HUES48 (cell line): ENCODE measurements at regions not wholly inside any gene's neighbourhood (a gene's known extent, or its start where the extent isn't known, plus 50 kb on each side); places are given as distances from the start of the nearest gene placed in this dataset.

Experiments used
- H3K27ac ChIP-seq: one replicate; pipeline ENCODE4 v1.7.0; 2013; ENCODE audit warnings: low read depth, low read length, inconsistent platforms
- H3K27me3 ChIP-seq: 2 replicates; pipeline ENCODE4 v1.6.1; 2013; ENCODE audit warnings: mild to moderate bottlenecking, low read length; ENCODE audit not compliant: control insufficient read depth, insufficient read depth
- H3K36me3 ChIP-seq: 2 replicates; pipeline ENCODE4 v1.6.1; 2013; ENCODE audit warnings: low read length; ENCODE audit not compliant: control insufficient read depth, insufficient read depth
- H3K4me1 ChIP-seq: 2 replicates; pipeline ENCODE4 v1.6.1; 2013; ENCODE audit warnings: mild to moderate bottlenecking, low read length; ENCODE audit not compliant: control insufficient read depth, insufficient read depth
- H3K4me3 ChIP-seq: 2 replicates; pipeline ENCODE4 v1.5.1; 2013; ENCODE audit warnings: mild to moderate bottlenecking, low read depth, low read length
- H3K9ac ChIP-seq: 2 replicates; pipeline ENCODE4 v1.6.1; 2013; ENCODE audit warnings: mild to moderate bottlenecking, low read depth, low read length, moderate library complexity
- H3K9me3 ChIP-seq: 2 replicates; pipeline ENCODE4 v1.6.1; 2013; ENCODE audit warnings: low read length; ENCODE audit not compliant: control insufficient read depth, insufficient read depth

GRCh38 chr4:108527723-108528122 is 92.7 kb upstream of the RPL34 start:
- H3K9me3 ChIP-seq: no peaks in the 10 kb centered on the region
- H3K9ac ChIP-seq: no peak overlapping the region
- no peaks in the 10 kb centered on the region for H3K27me3 ChIP-seq
- no peak overlapping the region for H3K4me3 ChIP-seq
- no peak overlapping the region for H3K27ac ChIP-seq
- no peaks in the 10 kb centered on the region for H3K36me3 ChIP-seq
- peaks cover 3% of the 10 kb centered on the region; the same call in 1 of the 2 replicates for H3K4me1 ChIP-seq

GRCh38 chr4:108520807-108521206 is 99.6 kb upstream of the RPL34 start:
- Histone ChIP-seq H3K36me3 (no peaks in the 10 kb centered on the region), H3K27ac (no peak overlapping the region), H3K27me3 (no peaks in the 10 kb centered on the region), H3K4me3 (no peak overlapping the region), H3K9ac (no peak overlapping the region), H3K4me1 (peaks cover 3% of the 10 kb centered on the region; the same call in 1 of the 2 replicates), H3K9me3 (no peaks in the 10 kb centered on the region)

GRCh38 chr4:108519911-108520601 is 100.3 kb upstream of the RPL34 start:
- peaks cover 3% of the 10 kb centered on the region; the same call in 1 of the 2 replicates for H3K4me1 ChIP-seq
- no peak overlapping the region for H3K27ac ChIP-seq
- no peak overlapping the region for H3K9ac ChIP-seq
- H3K27me3 ChIP-seq: no peaks in the 10 kb centered on the region
- H3K36me3 ChIP-seq: no peaks in the 10 kb centered on the region
- H3K9me3 ChIP-seq: no peaks in the 10 kb centered on the region
- no peak overlapping the region for H3K4me3 ChIP-seq

GRCh38 chr4:108519208-108519833 is 101.1 kb upstream of the RPL34 start:
- no peak overlapping the region for H3K4me3 ChIP-seq
- peaks cover under 1% of the 10 kb centered on the region; the same call in 1 of the 2 replicates for H3K4me1 ChIP-seq
- H3K27me3 ChIP-seq: no peaks in the 10 kb centered on the region
- H3K36me3 ChIP-seq: no peaks in the 10 kb centered on the region
- no peaks in the 10 kb centered on the region for H3K9me3 ChIP-seq
- no peak overlapping the region for H3K27ac ChIP-seq
- H3K9ac ChIP-seq: no peak overlapping the region

GRCh38 chr4:108512615-108513505 is 107.5 kb upstream of the RPL34 start:
- Histone ChIP-seq H3K9me3 (no peaks in the 10 kb centered on the region), H3K4me1 (no peaks in the 10 kb centered on the region), H3K27me3 (peaks cover 15% of the 10 kb centered on the region), H3K4me3 (no peak overlapping the region), H3K36me3 (no peaks in the 10 kb centered on the region), H3K9ac (no peak overlapping the region), H3K27ac (no peak overlapping the region)

- Histone ChIP-seq H3K36me3 (no peaks in the 10 kb centered on the region), H3K9me3 (no peaks in the 10 kb centered on the region), H3K9ac (no peak overlapping the region), H3K27ac (no peak overlapping the region), H3K4me1 (no peaks in the 10 kb centered on the region), H3K27me3 (peaks cover 15% of the 10 kb centered on the region), H3K4me3 (no peak overlapping the region)
Observed at GRCh38 chr4:108511618-108512017, 108.8 kb upstream of the RPL34 start.

- Histone ChIP-seq H3K9ac (no peak overlapping the region), H3K9me3 (peaks cover 14% of the 10 kb centered on the region), H3K4me1 (no peaks in the 10 kb centered on the region), H3K36me3 (no peaks in the 10 kb centered on the region), H3K27ac (no peak overlapping the region), H3K4me3 (no peak overlapping the region; the same call in 1 of the 2 replicates), H3K27me3 (no peaks in the 10 kb centered on the region)
Observed at GRCh38 chr4:108502356-108502755, 118.0 kb upstream of the RPL34 start.

- Histone ChIP-seq H3K4me3 (no peak overlapping the region), H3K27me3 (no peaks in the 10 kb centered on the region), H3K9ac (no peak overlapping the region), H3K9me3 (peaks cover 14% of the 10 kb centered on the region), H3K4me1 (no peaks in the 10 kb centered on the region), H3K36me3 (no peaks in the 10 kb centered on the region), H3K27ac (no peak overlapping the region)
Observed at GRCh38 chr4:108498925-108499324, 121.5 kb upstream of the RPL34 start.

GRCh38 chr4:108493596-108493931 is 126.8 kb upstream of the RPL34 start:
- Histone ChIP-seq H3K9me3 (no peaks in the 10 kb centered on the region), H3K4me1 (no peaks in the 10 kb centered on the region), H3K36me3 (no peaks in the 10 kb centered on the region), H3K27me3 (no peaks in the 10 kb centered on the region), H3K9ac (no peak overlapping the region), H3K4me3 (no peak overlapping the region), H3K27ac (no peak overlapping the region)

GRCh38 chr4:108492816-108493595 is 127.4 kb upstream of the RPL34 start:
- Histone ChIP-seq H3K9me3 (no peaks in the 10 kb centered on the region), H3K27ac (no peak overlapping the region), H3K36me3 (no peaks in the 10 kb centered on the region), H3K9ac (no peak overlapping the region), H3K4me3 (no peak overlapping the region), H3K27me3 (no peaks in the 10 kb centered on the region), H3K4me1 (no peaks in the 10 kb centered on the region)
